ENCODE measurements at regions not wholly inside any gene's neighbourhood (a gene's known extent, or its start where the extent isn't known, plus 50 kb on each side); places are given as distances from the start of the nearest gene placed in this dataset.

DNA sequence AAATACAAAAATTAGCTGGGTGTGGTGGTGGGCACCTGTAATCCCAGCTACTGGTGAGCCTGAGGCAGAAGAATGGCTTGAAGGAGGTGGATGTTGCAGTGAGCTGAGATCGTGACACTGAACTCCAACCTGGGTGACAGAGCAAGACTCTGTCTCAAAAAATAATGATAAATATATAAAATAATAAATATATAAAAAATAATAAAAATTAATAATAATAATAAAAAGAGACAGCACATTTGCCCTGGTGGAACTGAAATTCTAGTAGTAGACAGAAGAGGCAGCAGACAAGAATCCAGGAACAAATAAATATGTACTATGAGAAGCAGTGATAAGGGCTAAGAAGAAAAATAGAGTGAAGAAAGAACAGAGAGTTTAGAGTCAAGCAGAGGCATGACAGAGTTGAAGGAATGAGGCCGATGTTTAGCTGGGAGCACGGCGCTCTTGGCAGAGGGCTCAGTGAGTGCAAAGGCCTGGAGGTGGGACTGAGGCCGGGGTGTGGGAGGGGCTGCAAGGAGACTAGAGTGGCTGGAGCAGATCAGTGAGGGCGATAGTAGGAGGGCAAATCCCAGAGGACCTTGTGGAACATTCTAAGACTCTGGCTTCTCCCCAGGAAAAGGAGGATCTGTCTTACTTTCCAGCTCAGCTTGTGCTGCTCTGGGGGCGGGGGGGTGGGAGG, 410.3 kb downstream of the MN1 start:
- Mint-ChIP-seq H3K4me1 (ENCODE audit: insufficient read depth, unreplicated experiment) (peaks cover 16% of the 10 kb centered on the region), H3K27me3 (ENCODE audit: insufficient read depth, unreplicated experiment) (peaks cover 21% of the 10 kb centered on the region), H3K36me3 (ENCODE audit: insufficient read depth, unreplicated experiment) (no peaks in the 10 kb centered on the region), H3K4me3 (ENCODE audit: unreplicated experiment) (no peak overlapping the region), H3K9me3 (ENCODE audit: unreplicated experiment) (no peaks in the 10 kb centered on the region), H3K27ac (ENCODE audit: low read depth, unreplicated experiment) (no peak overlapping the region)
- intact Hi-C loops (cut with micrococcal nuclease): no loop called here
- TF ChIP-seq, protein P1, sequence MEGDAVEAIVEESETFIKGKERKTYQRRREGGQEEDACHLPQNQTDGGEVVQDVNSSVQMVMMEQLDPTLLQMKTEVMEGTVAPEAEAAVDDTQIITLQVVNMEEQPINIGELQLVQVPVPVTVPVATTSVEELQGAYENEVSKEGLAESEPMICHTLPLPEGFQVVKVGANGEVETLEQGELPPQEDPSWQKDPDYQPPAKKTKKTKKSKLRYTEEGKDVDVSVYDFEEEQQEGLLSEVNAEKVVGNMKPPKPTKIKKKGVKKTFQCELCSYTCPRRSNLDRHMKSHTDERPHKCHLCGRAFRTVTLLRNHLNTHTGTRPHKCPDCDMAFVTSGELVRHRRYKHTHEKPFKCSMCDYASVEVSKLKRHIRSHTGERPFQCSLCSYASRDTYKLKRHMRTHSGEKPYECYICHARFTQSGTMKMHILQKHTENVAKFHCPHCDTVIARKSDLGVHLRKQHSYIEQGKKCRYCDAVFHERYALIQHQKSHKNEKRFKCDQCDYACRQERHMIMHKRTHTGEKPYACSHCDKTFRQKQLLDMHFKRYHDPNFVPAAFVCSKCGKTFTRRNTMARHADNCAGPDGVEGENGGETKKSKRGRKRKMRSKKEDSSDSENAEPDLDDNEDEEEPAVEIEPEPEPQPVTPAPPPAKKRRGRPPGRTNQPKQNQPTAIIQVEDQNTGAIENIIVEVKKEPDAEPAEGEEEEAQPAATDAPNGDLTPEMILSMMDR (IDR thresholded peaks at IDR 0.05; ENCODE audit: unreplicated experiment): no peak
- ChIA-PET POLR2A (interaction anchor here (0.6 kb wide), 2 partner anchors 14 to 612 kb away, joined by 3 to 4 read pairs; no protein-coding TSS in a partner anchor), CTCF (interaction anchor here (1.4 kb wide), 1 partner anchor 15 kb away, joined by 5 read pairs; no protein-coding TSS in a partner anchor)
- no peak for DNase-seq (ENCODE audit: unreplicated experiment)
- no TSS peak for BruUV-seq (replicated peaks)

DNA sequence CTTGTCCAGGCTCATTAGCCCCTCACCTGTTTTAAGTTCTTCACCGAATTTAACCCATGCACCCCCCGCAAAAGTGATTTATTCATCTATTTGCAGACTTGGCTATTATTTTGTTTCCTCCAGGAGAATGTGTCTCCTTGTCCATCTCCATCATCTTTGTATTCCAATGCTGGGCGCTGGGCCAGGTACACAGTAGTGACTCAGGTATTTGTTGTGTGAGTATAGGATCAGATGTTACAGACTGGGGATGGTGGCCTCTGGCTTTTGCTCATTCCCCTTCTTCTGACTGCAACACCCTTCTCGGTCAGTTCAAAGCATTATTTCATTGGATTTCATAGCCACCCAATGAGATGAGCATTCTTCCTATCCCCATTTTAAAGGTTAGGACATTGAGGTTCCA, 408.2 kb downstream of the MN1 start:
- H3K36me3 Mint-ChIP-seq (ENCODE audit: insufficient read depth, unreplicated experiment): no peaks in the 10 kb centered on the region
- ChIA-PET CTCF (no interaction called here), POLR2A (no interaction called here)
- intact Hi-C loops (cut with micrococcal nuclease): no loop called here
- no peak overlapping the region for H3K27ac Mint-ChIP-seq (ENCODE audit: low read depth, unreplicated experiment)
- H3K4me3 Mint-ChIP-seq (ENCODE audit: unreplicated experiment): no peak overlapping the region
- H3K27me3 Mint-ChIP-seq (ENCODE audit: insufficient read depth, unreplicated experiment): peaks cover 16% of the 10 kb centered on the region
- DNase-seq (ENCODE audit: unreplicated experiment): peak; percentile 55
- H3K4me1 Mint-ChIP-seq (ENCODE audit: insufficient read depth, unreplicated experiment): peaks cover 16% of the 10 kb centered on the region
- TF ChIP-seq, protein P1 (IDR thresholded peaks at IDR 0.05; ENCODE audit: unreplicated experiment): no peak
- no TSS peak for BruUV-seq (replicated peaks)
- H3K9me3 Mint-ChIP-seq (ENCODE audit: unreplicated experiment): no peaks in the 10 kb centered on the region

DNA sequence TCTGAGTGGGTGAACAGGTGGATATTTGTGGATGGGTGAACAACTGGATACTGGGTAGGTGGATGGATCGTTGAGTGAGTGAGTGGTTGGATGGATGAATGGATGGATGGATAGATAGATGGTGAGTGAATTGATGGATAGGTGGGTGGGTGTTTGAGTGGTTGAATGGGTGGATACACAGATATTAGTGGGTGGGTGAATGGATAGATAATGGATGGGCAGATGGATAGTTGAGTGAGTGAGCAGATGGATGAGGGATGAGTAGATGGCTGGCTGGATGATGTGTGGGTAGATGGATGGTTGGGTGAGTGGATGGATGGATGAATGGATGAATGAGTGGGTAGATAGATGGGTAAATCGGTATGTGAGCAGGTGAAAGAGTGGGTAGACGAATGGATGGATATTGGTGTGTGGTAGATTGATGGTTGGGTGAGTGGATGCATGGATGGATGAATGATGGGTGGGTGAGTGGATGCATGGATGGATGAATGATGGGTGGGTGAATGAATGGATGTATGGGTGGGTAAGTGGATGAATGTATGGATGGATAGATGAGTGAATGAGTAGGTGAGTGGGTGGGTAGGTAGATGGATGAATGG, 406.7 kb downstream of the MN1 start:
- Mint-ChIP-seq H3K36me3 (ENCODE audit: insufficient read depth, unreplicated experiment) (no peaks in the 10 kb centered on the region), H3K9me3 (ENCODE audit: unreplicated experiment) (no peaks in the 10 kb centered on the region), H3K27me3 (ENCODE audit: insufficient read depth, unreplicated experiment) (peaks cover under 1% of the 10 kb centered on the region), H3K4me3 (ENCODE audit: unreplicated experiment) (no peak overlapping the region), H3K27ac (ENCODE audit: low read depth, unreplicated experiment) (no peak overlapping the region), H3K4me1 (ENCODE audit: insufficient read depth, unreplicated experiment) (peaks cover 16% of the 10 kb centered on the region)
- CTCF ChIA-PET: no interaction called here
- intact Hi-C loops (cut with micrococcal nuclease): no loop called here
- DNase-seq (ENCODE audit: unreplicated experiment): no peak
- POLR2A ChIA-PET: no interaction called here
- BruUV-seq (replicated peaks): no TSS peak
- TF ChIP-seq, protein P1 (IDR thresholded peaks at IDR 0.05; ENCODE audit: unreplicated experiment): no peak

DNA sequence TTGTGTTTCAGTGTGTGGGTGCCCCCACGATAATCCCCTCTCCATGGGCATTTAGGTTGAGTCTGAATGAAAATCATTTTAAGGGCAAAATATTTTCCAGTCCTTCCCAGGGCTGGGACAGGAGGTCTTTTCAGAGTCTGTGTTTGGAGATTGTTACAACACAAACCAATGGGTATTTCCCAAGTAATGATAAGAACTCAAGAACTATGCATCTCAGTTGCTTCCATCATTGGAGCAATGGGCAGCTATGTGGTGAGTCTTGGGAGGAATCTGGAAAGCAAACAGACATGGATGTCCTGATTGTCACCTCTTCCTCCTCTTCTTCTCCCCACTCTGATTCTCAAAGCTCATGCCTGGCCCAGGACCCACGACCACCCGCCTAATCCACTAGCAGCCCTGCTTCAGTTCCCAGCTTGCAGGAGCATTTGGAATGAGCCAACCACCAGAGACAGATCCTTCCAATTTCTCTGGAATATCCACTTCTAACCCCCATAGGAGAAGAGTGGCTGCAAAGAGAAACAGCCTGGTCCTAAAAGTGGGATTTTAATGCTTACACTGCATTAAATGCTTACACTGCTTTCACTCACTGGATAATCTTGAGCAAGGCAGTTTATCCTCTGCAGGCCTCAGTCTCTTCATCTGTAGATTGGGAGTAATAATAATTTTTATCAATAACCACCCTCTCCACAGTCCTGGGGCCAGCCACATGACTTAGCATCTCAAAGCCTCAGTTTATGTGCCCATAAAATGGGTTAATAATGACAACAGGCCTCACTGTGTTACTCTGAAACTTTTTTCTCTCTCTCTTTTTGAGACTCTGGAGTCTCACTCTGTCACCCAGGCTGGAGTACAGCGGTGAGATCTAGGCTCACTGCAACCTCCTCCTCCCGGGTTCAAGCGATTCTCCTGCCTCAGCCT, 404.3 kb downstream of the MN1 start:
- TF ChIP-seq, protein P1 (IDR thresholded peaks at IDR 0.05; ENCODE audit: unreplicated experiment): no peak
- Mint-ChIP-seq H3K9me3 (ENCODE audit: unreplicated experiment) (peaks cover 6% of the 10 kb centered on the region), H3K36me3 (ENCODE audit: insufficient read depth, unreplicated experiment) (no peaks in the 10 kb centered on the region), H3K27me3 (ENCODE audit: insufficient read depth, unreplicated experiment) (no peaks in the 10 kb centered on the region), H3K27ac (ENCODE audit: low read depth, unreplicated experiment) (no peak overlapping the region), H3K4me3 (ENCODE audit: unreplicated experiment) (no peak overlapping the region), H3K4me1 (ENCODE audit: insufficient read depth, unreplicated experiment) (peaks cover 9% of the 10 kb centered on the region)
- DNase-seq (ENCODE audit: unreplicated experiment): no peak
- POLR2A ChIA-PET: no interaction called here
- CTCF ChIA-PET: interaction anchor here (1.0 kb wide), 1 partner anchor 428 kb away, joined by 3 read pairs; no protein-coding TSS in a partner anchor
- intact Hi-C loops (cut with micrococcal nuclease): no loop called here
- no TSS peak for BruUV-seq (replicated peaks)
